B cell (primary cell): ENCODE measurements at regions not wholly inside any gene's neighbourhood (a gene's known extent, or its start where the extent isn't known, plus 50 kb on each side); places are given as distances from the start of the nearest gene placed in this dataset.

Experiments used
- ATAC-seq: fragments of 200-7000 bp; cut with Tn5 transposase; one replicate; pipeline ENCODE4 v1.10.0; 2021; ENCODE audit warnings: low read depth, mild to moderate bottlenecking, moderate number of reproducible peaks, moderate library complexity
- CTCF ChIA-PET: fragments of 350-600 bp; sonication (Branson Sonifier 250); formaldehyde crosslinking; loops from one replicate; lab custom pipeline; 2021; ENCODE audit warnings: antibody characterized with exemption, inconsistent platforms; lab: Charles Lee
- POLR2A ChIA-PET: fragments of 350-600 bp; sonication (Branson Sonifier 250); formaldehyde crosslinking; loops from one replicate; lab custom pipeline; 2021; ENCODE audit warnings: antibody characterized with exemption; lab: Charles Lee
- DNase-seq: peaks from one replicate; pipeline ENCODE4 v3.0.0; 2013
- H2AFZ ChIP-seq: 2 replicates; pipeline ENCODE4 v1.6.1; 2012; ENCODE audit warnings: mild to moderate bottlenecking, low read depth, low read length; ENCODE audit not compliant: insufficient read depth, poor library complexity, severe bottlenecking
- H3K27ac ChIP-seq, 2 donors: 1 replicate in 1 of 2; 2 replicates in 1 of 2; pipeline ENCODE4 v1.5.1; 2012 to 2013; ENCODE audit warnings: low read length in 2 of 2, mild to moderate bottlenecking in 2 of 2, moderate library complexity in 1 of 2
- H3K27me3 ChIP-seq, 4 experiments: fragments of 200-600 bp in 1 of 4; sonication (generic) in 1 of 4; replicated peaks in 1 of 4; 1 replicate in 2 of 4; 2 replicates in 2 of 4; pipeline versions ENCODE4 v1.6.1 to v1.7.0; 2013 to 2016; ENCODE audit warnings: low read length in 3 of 4, mild to moderate bottlenecking in 2 of 4, mixed read lengths in 1 of 4, moderate library complexity in 1 of 4; ENCODE audit not compliant: insufficient read depth in 4 of 4, control insufficient read depth in 3 of 4; ENCODE audit errors: control extremely low read depth in 1 of 4
- H3K36me3 ChIP-seq, 2 experiments: replicated peaks in 1 of 2; 1 replicate in 1 of 2; 2 replicates in 1 of 2; pipeline versions ENCODE4 v1.6.1 to v1.7.1; 2013; ENCODE audit warnings: low read length in 1 of 2; ENCODE audit not compliant: insufficient read depth in 2 of 2, control insufficient read depth in 1 of 2; ENCODE audit errors: control extremely low read depth in 1 of 2, extremely low read depth in 1 of 2
- H3K4me1 ChIP-seq, 2 donors: fragments of 200-600 bp in 1 of 2; sonication (generic) in 1 of 2; 1 replicate in 1 of 2; 2 replicates in 1 of 2; pipeline versions ENCODE4 v1.5.1 to v1.6.1; 2013 to 2017; ENCODE audit warnings: low read length in 2 of 2; ENCODE audit not compliant: control insufficient read depth in 2 of 2, insufficient read depth in 2 of 2
- H3K4me2 ChIP-seq: replicated peaks from 2 replicates; pipeline ENCODE3; 2012; ENCODE audit warnings: mild to moderate bottlenecking, low read depth, low read length; ENCODE audit not compliant: poor library complexity, severe bottlenecking
- H3K4me3 ChIP-seq, 5 experiments: fragments of 200-600 bp in 1 of 5; sonication (generic) in 1 of 5; 1 replicate in 3 of 5; 2 replicates in 2 of 5; pipeline versions ENCODE4 v1.5.1 to v1.7.0; 2011 to 2016; ENCODE audit warnings: low read length in 4 of 5, mild to moderate bottlenecking in 4 of 5, low read depth in 2 of 5, control low read depth in 1 of 5, moderate library complexity in 1 of 5; ENCODE audit not compliant: insufficient read depth in 1 of 5; ENCODE audit errors: control extremely low read depth in 1 of 5, extremely low read depth in 1 of 5
- H3K79me2 ChIP-seq: fragments of 200-600 bp; sonication (generic); one replicate; pipeline ENCODE4 v1.6.0; 2016; ENCODE audit warnings: low read length; ENCODE audit not compliant: control insufficient read depth, insufficient read depth
- H3K9ac ChIP-seq: fragments of 200-600 bp; sonication (generic); 2 replicates; pipeline ENCODE4 v1.6.1; 2017; ENCODE audit warnings: mild to moderate bottlenecking, low read length, moderate library complexity
- H3K9me3 ChIP-seq, 3 donors: one replicate each; pipeline versions ENCODE4 v1.6.1 to v1.7.1; 2013; ENCODE audit warnings: low read length in 2 of 3; ENCODE audit not compliant: control insufficient read depth in 2 of 3, insufficient read depth in 1 of 3; ENCODE audit errors: control extremely low read depth in 1 of 3
- H4K20me1 ChIP-seq: 2 replicates; pipeline ENCODE4 v1.6.0; 2012; ENCODE audit warnings: mild to moderate bottlenecking, low read length; ENCODE audit not compliant: insufficient read depth, control insufficient read depth, poor library complexity, severe bottlenecking
- H3K27ac Mint-ChIP-seq: one replicate; pipeline ENCODE4 v1.8.0; 2021; ENCODE audit warnings: mixed read lengths
- H3K27me3 Mint-ChIP-seq: one replicate; pipeline ENCODE4 v1.8.0; 2021; ENCODE audit warnings: mixed read lengths
- H3K4me1 Mint-ChIP-seq: one replicate; pipeline ENCODE4 v1.8.0; 2021; ENCODE audit warnings: mixed read lengths
- H3K4me3 Mint-ChIP-seq: one replicate; pipeline ENCODE4 v1.8.0; 2021; ENCODE audit warnings: mixed read lengths
- H3K9me3 Mint-ChIP-seq: one replicate; pipeline ENCODE4 v1.8.0; 2022; ENCODE audit warnings: mixed read lengths; ENCODE audit not compliant: insufficient read depth
- CTCF ChIP-seq: fragments of 200-600 bp; IDR thresholded peaks from one replicate; pipeline ENCODE4 v1.8.0; 2022; ENCODE audit warnings: antibody characterized with exemption, mild to moderate bottlenecking
- EZH2 ChIP-seq: IDR thresholded peaks from 2 replicates; pipeline ENCODE4 v1.6.1; 2012; ENCODE audit warnings: borderline replicate concordance, low read depth, mild to moderate bottlenecking, moderate library complexity, low read length; ENCODE audit not compliant: insufficient read depth, poor library complexity, severe bottlenecking
- WGBS: methylation state at CpG from one replicate; pipeline ENCODE4 v1.1.5; 2013; ENCODE audit warnings: missing lambda C conversion rate; ENCODE audit not compliant: insufficient coverage; 5-methylcytosine and 5-hydroxymethylcytosine counted together
- intact Hi-C: fragments of 100-400 bp; cut with micrococcal nuclease; formaldehyde crosslinking; loops from one replicate; pipeline ENCODE4 v1.10.0; 2022

DNA sequence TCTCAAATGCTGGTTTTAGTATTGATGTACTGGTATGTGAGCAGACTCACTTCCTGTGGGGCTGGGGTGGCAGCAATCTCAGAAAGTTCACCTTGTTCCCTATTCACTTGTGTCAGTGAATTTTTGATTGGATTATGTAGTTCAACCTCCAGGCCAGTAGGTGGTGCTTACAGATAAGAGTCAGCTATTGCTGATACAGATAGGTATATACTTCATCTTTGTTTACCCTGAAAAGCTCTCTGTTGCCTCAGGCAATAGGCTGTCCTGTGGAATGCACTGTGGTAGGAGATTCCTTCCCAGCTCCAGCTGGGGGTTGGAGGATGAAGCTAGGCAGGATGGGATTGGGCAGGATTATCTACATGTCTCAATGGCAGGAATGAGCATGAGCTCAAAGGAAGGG, 851.2 kb upstream of the EYS start:
- TF ChIP-seq CTCF (no peak), EZH2 (no peak)
- Mint-ChIP-seq H3K4me3 (no peak overlapping the region), H3K27me3 (no peaks in the 10 kb centered on the region), H3K4me1 (no peaks in the 10 kb centered on the region), H3K9me3 (peaks cover 5% of the 10 kb centered on the region), H3K27ac (no peak overlapping the region)
- Histone ChIP-seq H3K79me2 (no peaks in the 10 kb centered on the region), H3K9me3 (peaks cover 0 to 3% (median 0%) of the 10 kb centered on the region in 3 donors), H3K27ac (no peak overlapping the region), H3K4me3 (no peak overlapping the region), H3K36me3 (no peaks in the 10 kb centered on the region), H3K9ac (no peak overlapping the region), H3K4me2 (no peak overlapping the region), H3K27me3 (no peaks in the 10 kb centered on the region), H4K20me1 (no peaks in the 10 kb centered on the region), H2AFZ (no peak overlapping the region), H3K4me1 (no peaks in the 10 kb centered on the region)
- CTCF ChIA-PET: no interaction called here
- intact Hi-C loops: no loop called here
- ATAC-seq (no peak), DNase-seq (no peak)
- POLR2A ChIA-PET: no interaction called here

- no CpG with 5 or more reads among the region's 1 CpG for WGBS
- Histone ChIP-seq H3K9me3 (peaks cover 0 to 3% (median 0%) of the 10 kb centered on the region in 3 donors), H3K79me2 (no peaks in the 10 kb centered on the region), H2AFZ (no peak overlapping the region), H3K27ac (no peak overlapping the region), H3K4me2 (no peak overlapping the region), H3K4me1 (no peaks in the 10 kb centered on the region), H3K36me3 (no peaks in the 10 kb centered on the region), H3K9ac (no peak overlapping the region), H3K4me3 (no peak overlapping the region), H4K20me1 (no peaks in the 10 kb centered on the region), H3K27me3 (no peaks in the 10 kb centered on the region)
- CTCF ChIA-PET: no interaction called here
- DNase-seq (no peak), ATAC-seq (no peak)
- intact Hi-C loops: no loop called here
- Mint-ChIP-seq H3K27me3 (no peaks in the 10 kb centered on the region), H3K4me1 (no peaks in the 10 kb centered on the region), H3K4me3 (no peak overlapping the region), H3K27ac (no peak overlapping the region), H3K9me3 (peaks cover 5% of the 10 kb centered on the region)
- TF ChIP-seq EZH2: no peak
- TF ChIP-seq CTCF: no peak
- POLR2A ChIA-PET: no interaction called here
These were observed 849.9 kb upstream of the EYS start for GRCh38 chr6:66556936-66557335.
